ENCODE measurements at regions not wholly inside any gene's neighbourhood (a gene's known extent, or its start where the extent isn't known, plus 50 kb on each side); places are given as distances from the start of the nearest gene placed in this dataset. TPM values are rescaled to one million over a fixed set of nuclear protein-coding genes. Genes with fewer than 3 reads are reported as not detected.

DNA sequence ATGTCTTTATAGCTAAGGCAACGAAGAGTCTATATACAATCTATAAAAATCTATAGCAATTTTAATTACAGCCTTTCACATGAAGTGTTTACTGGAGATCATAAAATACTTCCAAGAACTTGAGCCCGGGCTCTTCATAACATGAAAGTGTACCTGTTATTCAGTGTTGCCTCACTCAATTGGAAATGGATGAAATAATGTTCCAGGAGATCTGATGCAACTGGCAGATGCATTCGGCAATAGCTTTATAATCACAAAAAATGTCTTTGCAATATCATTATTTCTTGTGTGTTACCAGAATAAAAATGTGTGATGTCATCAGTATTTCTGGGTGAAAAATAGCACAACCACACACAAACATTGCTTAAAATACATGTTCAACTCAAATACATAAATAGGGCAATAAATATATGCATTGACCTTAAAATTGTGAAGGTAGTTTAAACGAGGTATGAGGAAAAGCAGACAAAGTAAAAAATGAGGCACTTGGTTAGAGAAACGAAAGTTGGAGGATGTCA lies 1266.8 kb upstream of the PCDH7 start:
- no peaks in the 10 kb centered on the region for H3K4me1 Mint-ChIP-seq (ENCODE audit: low read depth)
- H3K4me3 Mint-ChIP-seq, result no peak overlapping the region
- H3K27ac Mint-ChIP-seq, result no peak overlapping the region
- H3K9me3 Mint-ChIP-seq, result peaks cover 5% of the 10 kb centered on the region
- H3K36me3 Mint-ChIP-seq (ENCODE audit: low read depth), result no peaks in the 10 kb centered on the region
- DNase-seq, result no peak
- CTCF ChIA-PET, result no interaction called here
- intact Hi-C loops (cut with micrococcal nuclease), result no loop called here
- no peaks in the 10 kb centered on the region for H3K27me3 Mint-ChIP-seq (ENCODE audit: low read depth)

DNA sequence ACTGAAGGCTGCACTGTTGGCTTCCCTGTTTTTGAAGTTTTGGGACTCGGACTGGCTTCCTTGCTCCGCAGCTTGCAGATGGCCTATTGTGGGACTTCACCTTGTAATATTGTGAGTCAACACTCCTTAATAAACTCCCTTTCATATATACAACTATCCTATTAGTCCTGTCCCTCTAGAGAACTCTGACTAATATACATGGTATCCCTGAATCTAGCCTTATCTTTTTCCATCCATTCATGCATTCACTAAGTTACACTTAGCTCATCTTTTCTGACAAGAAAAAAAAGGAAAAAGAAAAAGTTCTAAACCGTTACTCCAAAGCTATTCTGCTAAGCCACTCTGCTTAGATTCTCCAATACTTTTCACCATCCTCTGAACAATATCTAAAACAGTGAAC lies 1260.2 kb upstream of the PCDH7 start:
- Mint-ChIP-seq H3K4me3 (no peak overlapping the region), H3K4me1 (ENCODE audit: low read depth) (no peaks in the 10 kb centered on the region), H3K27me3 (ENCODE audit: low read depth) (no peaks in the 10 kb centered on the region), H3K36me3 (ENCODE audit: low read depth) (no peaks in the 10 kb centered on the region), H3K27ac (no peak overlapping the region), H3K9me3 (peaks cover 8% of the 10 kb centered on the region)
- intact Hi-C loops (cut with micrococcal nuclease), result no loop called here
- CTCF ChIA-PET, result no interaction called here
- DNase-seq, result no peak

DNA sequence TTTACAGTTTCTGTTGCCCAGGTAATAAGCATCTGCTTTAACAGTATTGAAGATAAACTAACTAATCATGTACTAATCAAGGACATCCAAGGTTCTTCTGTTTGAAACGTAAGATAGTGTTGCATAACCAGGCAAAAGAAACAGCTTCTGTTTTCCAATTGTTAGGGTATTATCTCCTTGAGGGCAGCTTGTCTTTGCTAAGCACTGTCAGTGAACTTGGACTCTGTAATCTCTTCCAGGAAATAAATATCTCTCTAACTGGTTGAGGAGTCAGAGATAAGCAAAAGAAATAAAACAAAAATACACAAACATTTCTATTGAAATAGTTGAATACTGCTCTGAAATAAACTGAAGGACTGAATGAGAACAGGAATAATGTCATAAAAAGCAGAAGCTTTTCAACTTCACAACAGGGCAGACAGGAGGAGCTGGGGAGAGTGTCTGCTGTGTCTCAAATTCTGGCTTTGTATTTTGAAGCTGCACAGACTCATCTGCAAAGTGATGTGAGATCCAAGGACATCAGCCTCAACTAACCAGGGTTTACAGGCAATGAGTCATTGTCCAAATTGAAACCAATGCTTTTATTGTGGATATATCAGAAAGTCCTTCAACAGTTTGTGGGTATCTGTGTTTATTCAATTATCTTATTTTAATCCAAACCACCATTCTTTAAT lies 1253.0 kb upstream of the PCDH7 start:
- H3K27me3 Mint-ChIP-seq (ENCODE audit: low read depth), result no peaks in the 10 kb centered on the region

More for the DNA sequence above, 1253.0 kb upstream of the PCDH7 start:
- no peaks in the 10 kb centered on the region for H3K4me1 Mint-ChIP-seq (ENCODE audit: low read depth)
- no peaks in the 10 kb centered on the region for H3K36me3 Mint-ChIP-seq (ENCODE audit: low read depth)
- no peak for DNase-seq
- H3K27ac Mint-ChIP-seq, result no peak overlapping the region
- intact Hi-C loops (cut with micrococcal nuclease), result no loop called here
- H3K9me3 Mint-ChIP-seq, result peaks cover 6% of the 10 kb centered on the region
- CTCF ChIA-PET, result no interaction called here
- no peak overlapping the region for H3K4me3 Mint-ChIP-seq

Small RNAs in the stretch of these regions (microRNA-seq; reads per million reads assigned to microRNA genes)
- gene MIR4275 (ENCODE audit: borderline microRNAs expressed, borderline replicate concordance), result not detected
